Transverse colon (tissue), 4 donors: ENCODE measurements at regions not wholly inside any gene's neighbourhood (a gene's known extent, or its start where the extent isn't known, plus 50 kb on each side); places are given as distances from the start of the nearest gene placed in this dataset.

Experiments used
- POLR2A ChIP-seq: fragments of 450-650 bp; IDR thresholded peaks from one replicate; pipeline ENCODE4 v1.6.1; 2016; ENCODE audit warnings: antibody characterized with exemption, mild to moderate bottlenecking, moderate library complexity
- POLR2AphosphoS5 ChIP-seq, 3 donors: sonication (generic); formaldehyde crosslinking; IDR thresholded peaks; one replicate each; pipeline ENCODE4 v1.6.1; 2016; ENCODE audit warnings: antibody characterized with exemption in 3 of 3
- TF ChIP-seq, protein P1 (sequence below), 5 experiments: fragments of 200-600 bp in 3 of 5; fragments of 450-650 bp in 2 of 5; sonication (generic) in 3 of 5; IDR thresholded peaks; 1 replicate in 2 of 5; 2 replicates in 3 of 5; pipeline ENCODE4 v1.5.1; 2016 to 2017; ENCODE audit warnings: antibody characterized with exemption in 5 of 5, inconsistent platforms in 3 of 5, mild to moderate bottlenecking in 2 of 5, moderate library complexity in 1 of 5

DNA sequence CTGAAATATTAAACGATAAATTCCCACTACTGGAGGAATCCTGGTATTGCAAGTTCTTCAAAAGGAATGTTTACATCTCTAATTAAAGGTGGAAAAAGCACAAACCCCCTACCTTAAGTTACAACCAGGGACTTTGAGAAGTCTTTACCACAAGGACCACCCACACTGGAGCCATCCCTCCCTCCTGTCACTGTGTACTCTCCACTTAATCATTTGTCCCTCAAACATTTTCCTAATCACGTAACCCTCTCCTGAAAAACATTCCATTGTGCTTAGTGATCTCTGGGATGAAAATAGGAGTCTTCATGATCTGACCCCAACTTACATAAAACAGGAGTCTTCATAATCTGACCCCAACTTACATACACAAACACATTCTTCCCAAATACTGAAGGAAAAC lies 85.7 kb downstream of the SUCLG1 start:
- TF ChIP-seq, protein P1, sequence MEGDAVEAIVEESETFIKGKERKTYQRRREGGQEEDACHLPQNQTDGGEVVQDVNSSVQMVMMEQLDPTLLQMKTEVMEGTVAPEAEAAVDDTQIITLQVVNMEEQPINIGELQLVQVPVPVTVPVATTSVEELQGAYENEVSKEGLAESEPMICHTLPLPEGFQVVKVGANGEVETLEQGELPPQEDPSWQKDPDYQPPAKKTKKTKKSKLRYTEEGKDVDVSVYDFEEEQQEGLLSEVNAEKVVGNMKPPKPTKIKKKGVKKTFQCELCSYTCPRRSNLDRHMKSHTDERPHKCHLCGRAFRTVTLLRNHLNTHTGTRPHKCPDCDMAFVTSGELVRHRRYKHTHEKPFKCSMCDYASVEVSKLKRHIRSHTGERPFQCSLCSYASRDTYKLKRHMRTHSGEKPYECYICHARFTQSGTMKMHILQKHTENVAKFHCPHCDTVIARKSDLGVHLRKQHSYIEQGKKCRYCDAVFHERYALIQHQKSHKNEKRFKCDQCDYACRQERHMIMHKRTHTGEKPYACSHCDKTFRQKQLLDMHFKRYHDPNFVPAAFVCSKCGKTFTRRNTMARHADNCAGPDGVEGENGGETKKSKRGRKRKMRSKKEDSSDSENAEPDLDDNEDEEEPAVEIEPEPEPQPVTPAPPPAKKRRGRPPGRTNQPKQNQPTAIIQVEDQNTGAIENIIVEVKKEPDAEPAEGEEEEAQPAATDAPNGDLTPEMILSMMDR (IDR thresholded peaks at IDR 0.05) = no peak
- TF ChIP-seq POLR2A (no peak), POLR2AphosphoS5 (IDR thresholded peaks at IDR 0.05) (no peak)
